ENCODE measurements at regions not wholly inside any gene's neighbourhood (a gene's known extent, or its start where the extent isn't known, plus 50 kb on each side); places are given as distances from the start of the nearest gene placed in this dataset.

DNA sequence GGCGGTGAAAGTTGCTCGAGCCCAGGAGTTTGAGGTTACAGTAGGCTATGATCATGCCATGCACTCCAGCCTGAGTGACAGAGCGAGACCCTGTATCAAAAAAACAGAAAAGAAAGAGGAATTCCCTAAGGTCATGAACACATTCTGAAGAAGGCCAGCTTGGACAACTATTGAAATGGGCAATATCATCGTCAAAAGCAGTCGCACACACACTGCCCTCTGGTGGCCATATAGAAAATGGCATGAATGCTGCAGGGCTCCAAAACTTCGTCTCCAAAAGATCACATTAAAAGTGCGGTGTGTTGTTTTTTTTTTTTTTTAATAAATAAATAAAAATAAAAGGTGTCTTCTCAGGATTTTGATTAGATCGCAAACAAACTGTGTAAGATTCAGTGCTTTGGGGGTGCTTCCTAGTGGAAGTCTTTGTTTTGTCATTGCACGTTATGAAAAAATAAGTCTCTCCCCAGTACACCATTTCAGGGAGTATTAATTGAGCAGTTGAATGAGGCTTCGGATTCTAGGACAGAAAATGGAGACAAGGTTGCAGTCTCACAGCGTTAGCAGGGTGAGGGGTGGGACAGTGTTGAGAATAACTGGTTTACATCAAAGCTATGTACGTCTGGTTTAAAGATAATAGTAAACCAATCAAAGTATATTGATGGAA is 87.5 kb upstream of the FMN2 start:
- Histone ChIP-seq H3K4me3 (no peak overlapping the region), H3K36me3 (no peaks in the 10 kb centered on the region), H3K27me3 (replicated peaks) (no peaks in the 10 kb centered on the region), H3K27ac (no peak overlapping the region), H3K9me3 (replicated peaks) (no peaks in the 10 kb centered on the region), H3K4me1 (replicated peaks) (no peaks in the 10 kb centered on the region)
- no peak for DNase-seq (ENCODE audit: low read depth in 1 of 2, low spot score in 2 of 2)

DNA sequence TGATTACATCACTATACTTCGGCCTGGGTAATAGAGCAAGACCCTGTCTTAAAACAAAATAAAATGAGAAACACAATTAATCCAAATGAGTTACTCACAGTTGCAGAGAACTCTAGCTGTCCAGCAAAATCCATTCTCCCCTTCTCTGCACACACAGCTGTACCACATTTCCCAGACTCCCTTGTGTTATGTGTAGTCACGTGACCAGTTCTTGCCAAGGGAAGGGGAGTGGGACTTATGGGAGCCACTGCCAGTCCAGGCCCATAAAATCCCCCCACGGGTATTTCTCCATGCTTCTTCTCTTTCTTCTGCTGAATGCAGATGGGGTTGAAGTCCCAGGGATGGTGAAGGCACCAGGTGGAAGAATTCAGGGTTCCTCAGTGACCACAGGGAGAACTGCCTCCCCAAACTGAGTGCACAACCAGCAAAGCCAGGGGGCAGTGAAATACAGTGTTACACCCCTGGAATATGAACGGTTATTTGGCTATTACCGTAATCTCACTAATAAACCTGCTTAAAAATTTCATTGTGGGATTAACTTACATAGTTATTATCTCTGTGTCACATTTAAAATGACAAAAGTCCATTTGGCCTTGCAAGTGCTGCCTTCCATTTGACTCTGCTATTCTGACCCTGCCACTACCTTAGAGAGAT is 85.6 kb upstream of the FMN2 start:
- Histone ChIP-seq H3K4me1 (replicated peaks) (no peaks in the 10 kb centered on the region), H3K36me3 (no peaks in the 10 kb centered on the region), H3K4me3 (no peak overlapping the region), H3K9me3 (replicated peaks) (peaks cover 3% of the 10 kb centered on the region), H3K27me3 (replicated peaks) (no peaks in the 10 kb centered on the region), H3K27ac (no peak overlapping the region)
- DNase-seq (ENCODE audit: low read depth in 1 of 2, low spot score in 2 of 2): no peak

DNA sequence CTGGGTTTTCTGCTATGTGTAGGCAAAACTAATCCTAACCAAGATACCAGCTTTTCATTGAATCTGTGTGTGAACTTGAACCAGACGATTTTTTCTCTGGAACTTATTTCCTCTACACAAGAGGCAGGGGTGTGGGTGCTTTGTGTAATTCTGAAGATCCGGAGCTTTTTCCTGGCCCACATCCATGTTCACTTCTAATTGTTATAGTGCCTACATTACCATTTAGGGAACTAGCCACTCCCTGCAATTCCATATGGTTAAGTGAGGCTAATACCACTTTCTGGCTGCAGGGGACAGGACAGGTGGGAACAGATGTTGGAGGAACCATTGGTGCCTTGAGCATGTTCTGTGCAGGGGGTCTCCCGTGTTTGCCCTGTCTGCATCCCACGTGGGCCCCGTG is 83.4 kb upstream of the FMN2 start:
- H3K9me3 ChIP-seq (replicated peaks): peaks cover 3% of the 10 kb centered on the region
- no peaks in the 10 kb centered on the region for H3K4me1 ChIP-seq (replicated peaks)
- no peak overlapping the region for H3K27ac ChIP-seq
- no peaks in the 10 kb centered on the region for H3K27me3 ChIP-seq (replicated peaks)
- H3K4me3 ChIP-seq: no peak overlapping the region
- H3K36me3 ChIP-seq: no peaks in the 10 kb centered on the region
- DNase-seq (ENCODE audit: low read depth in 1 of 2, low spot score in 2 of 2): no peak

DNA sequence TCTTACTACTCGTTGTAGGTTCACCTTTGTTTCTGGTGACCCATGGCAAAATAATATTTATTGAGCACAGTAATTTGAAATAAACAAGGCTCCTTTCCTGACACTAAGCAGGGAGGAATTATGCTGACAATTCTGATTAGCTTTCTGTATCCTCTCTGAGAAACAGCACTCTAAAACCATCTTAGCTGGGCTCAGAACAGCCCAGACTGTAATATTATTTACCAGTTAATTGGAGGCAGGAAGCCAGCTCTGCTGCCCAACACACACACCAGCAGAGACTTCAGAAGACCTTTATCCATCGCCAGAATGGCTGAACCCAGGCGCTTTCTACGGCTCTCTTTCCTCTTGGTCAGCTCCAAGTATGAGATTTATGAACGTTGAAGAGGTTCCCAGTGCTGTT is 77.6 kb upstream of the FMN2 start:
- H3K27me3 ChIP-seq (replicated peaks): 0 out of 2 replicates have a peak, but pooled peaks cover 5% of the 10 kb centered on the region
- H3K27ac ChIP-seq: no peak overlapping the region
- H3K4me1 ChIP-seq (replicated peaks): no peaks in the 10 kb centered on the region
- H3K4me3 ChIP-seq: no peak overlapping the region
- H3K9me3 ChIP-seq (replicated peaks): peaks cover 3% of the 10 kb centered on the region
- DNase-seq (ENCODE audit: low read depth in 1 of 2, low spot score in 2 of 2): no peak
- H3K36me3 ChIP-seq: no peaks in the 10 kb centered on the region

DNA sequence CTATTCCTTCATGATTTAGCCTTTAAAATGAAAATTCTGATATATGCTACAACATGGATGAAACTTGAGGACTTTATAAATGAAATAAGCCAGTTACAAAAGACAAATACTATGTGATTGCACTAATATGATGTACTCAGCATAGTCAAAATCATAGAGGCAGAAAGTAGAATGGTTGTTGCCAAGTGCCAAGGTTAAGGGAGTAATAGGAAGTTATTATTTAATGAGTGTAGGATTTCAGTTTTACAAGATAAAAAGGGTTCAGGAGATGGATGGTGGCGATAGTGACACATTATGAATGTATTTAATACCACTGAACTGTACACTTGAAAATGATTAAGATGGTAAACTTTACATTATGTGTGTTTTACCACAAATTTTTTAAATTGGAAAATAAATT is 73.1 kb upstream of the FMN2 start:
- DNase-seq (ENCODE audit: low read depth in 1 of 2, low spot score in 2 of 2): no peak
- no peaks in the 10 kb centered on the region for H3K9me3 ChIP-seq (replicated peaks)
- H3K27ac ChIP-seq: no peak overlapping the region
- no peaks in the 10 kb centered on the region for H3K36me3 ChIP-seq
- H3K27me3 ChIP-seq (replicated peaks): 0 out of 2 replicates have a peak, but pooled peaks cover 5% of the 10 kb centered on the region
- H3K4me1 ChIP-seq (replicated peaks): no peaks in the 10 kb centered on the region
- no peak overlapping the region for H3K4me3 ChIP-seq

DNA sequence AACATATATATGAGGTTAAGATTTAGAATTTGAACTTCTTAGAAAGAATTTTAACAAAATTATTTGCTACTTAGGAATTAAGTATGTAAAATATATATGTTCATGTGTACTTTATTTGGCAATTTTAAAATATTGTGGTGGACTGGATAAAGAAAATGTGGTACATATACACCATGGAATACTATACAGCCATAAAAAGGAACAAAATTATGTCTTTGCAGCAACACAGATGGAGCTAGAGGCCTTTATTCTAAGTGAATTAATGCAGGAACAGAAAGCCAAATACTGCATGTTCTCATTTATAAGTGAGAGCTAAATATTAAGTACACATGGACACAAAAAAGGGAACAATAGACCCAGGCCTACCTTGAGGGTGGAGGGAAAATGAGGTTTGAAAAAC is 72.2 kb upstream of the FMN2 start:
- no peak for DNase-seq (ENCODE audit: low read depth in 1 of 2, low spot score in 2 of 2)
- no peaks in the 10 kb centered on the region for H3K4me1 ChIP-seq (replicated peaks)
- no peaks in the 10 kb centered on the region for H3K9me3 ChIP-seq (replicated peaks)
- H3K4me3 ChIP-seq: no peak overlapping the region
- H3K27ac ChIP-seq: no peak overlapping the region
- no peaks in the 10 kb centered on the region for H3K36me3 ChIP-seq
- 0 out of 2 replicates have a peak, but pooled peaks cover 3% of the 10 kb centered on the region for H3K27me3 ChIP-seq (replicated peaks)

DNA sequence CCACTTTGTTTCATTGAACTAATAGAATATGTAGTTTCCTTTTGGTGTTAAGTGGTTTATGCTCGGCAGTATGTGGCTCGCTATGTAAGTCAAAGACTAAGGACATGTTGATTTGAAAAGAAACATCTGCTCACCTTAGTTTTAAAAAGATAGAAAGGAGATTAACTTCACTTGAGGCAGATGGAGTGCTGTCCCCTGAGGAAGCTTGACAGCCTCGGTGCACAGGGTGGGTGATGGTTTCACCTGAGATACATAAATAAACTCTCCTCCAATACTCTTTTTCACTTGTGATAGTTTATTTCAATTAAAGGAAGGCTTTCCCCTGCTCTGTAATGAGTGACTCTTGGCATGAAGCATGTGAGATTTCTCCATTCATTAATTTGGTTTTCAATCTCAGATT is 70.8 kb upstream of the FMN2 start:
- H3K4me1 ChIP-seq (replicated peaks): no peaks in the 10 kb centered on the region
- no peaks in the 10 kb centered on the region for H3K27me3 ChIP-seq (replicated peaks)
- H3K4me3 ChIP-seq: no peak overlapping the region
- H3K36me3 ChIP-seq: no peaks in the 10 kb centered on the region
- H3K9me3 ChIP-seq (replicated peaks): no peaks in the 10 kb centered on the region
- H3K27ac ChIP-seq: no peak overlapping the region
- no peak for DNase-seq (ENCODE audit: low read depth in 1 of 2, low spot score in 2 of 2)

DNA sequence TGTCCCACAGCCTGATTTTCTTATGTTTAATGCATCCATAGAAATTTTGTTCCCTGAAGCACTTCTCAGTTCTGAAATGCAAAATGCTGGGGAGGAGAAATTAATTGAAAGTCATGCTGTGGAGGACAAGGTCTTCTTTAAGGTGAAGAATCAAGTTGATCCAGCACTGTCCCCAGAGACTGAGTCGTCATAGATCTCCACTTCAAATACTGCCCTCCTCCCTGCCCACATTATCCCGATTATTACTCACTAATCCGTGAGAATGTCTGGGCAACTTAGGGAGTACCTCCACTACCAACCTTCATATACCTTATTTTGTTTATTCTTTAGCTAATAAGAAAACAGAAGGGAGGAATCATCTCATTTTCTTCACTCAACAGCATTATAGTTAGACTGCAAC is 70.0 kb upstream of the FMN2 start:
- H3K27me3 ChIP-seq (replicated peaks): no peaks in the 10 kb centered on the region
- H3K4me3 ChIP-seq: no peak overlapping the region
- no peak overlapping the region for H3K27ac ChIP-seq
- no peak for DNase-seq (ENCODE audit: low read depth in 1 of 2, low spot score in 2 of 2)
- no peaks in the 10 kb centered on the region for H3K4me1 ChIP-seq (replicated peaks)
- H3K9me3 ChIP-seq (replicated peaks): no peaks in the 10 kb centered on the region
- no peaks in the 10 kb centered on the region for H3K36me3 ChIP-seq

DNA sequence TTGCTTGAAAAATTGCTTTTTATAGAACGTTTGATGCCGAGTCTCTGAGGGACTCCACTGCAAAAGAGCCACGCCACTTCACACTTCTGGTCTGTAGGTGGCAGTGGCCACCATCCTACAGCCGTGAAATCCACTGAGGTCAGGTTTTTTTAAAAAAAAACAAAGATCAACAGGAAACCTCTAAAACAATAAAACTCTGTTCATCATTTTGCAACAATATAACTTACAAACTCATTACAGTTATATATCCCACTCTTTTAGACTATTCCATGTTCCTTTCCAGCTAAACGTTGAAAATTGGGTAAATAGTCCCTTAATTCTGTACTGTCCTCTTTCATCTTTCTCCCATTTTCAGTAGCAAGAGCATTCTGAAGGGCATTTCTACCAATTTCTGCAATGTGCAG is 64.6 kb upstream of the FMN2 start:
- peak in 1 of 2 experiments; percentile 55 for DNase-seq (ENCODE audit: low read depth in 1 of 2, low spot score in 2 of 2)
- Histone ChIP-seq H3K36me3 (no peaks in the 10 kb centered on the region), H3K4me1 (replicated peaks) (peaks cover 30% of the 10 kb centered on the region), H3K27ac (no peak overlapping the region), H3K27me3 (replicated peaks) (no peaks in the 10 kb centered on the region), H3K4me3 (no peak overlapping the region), H3K9me3 (replicated peaks) (no peaks in the 10 kb centered on the region)

DNA sequence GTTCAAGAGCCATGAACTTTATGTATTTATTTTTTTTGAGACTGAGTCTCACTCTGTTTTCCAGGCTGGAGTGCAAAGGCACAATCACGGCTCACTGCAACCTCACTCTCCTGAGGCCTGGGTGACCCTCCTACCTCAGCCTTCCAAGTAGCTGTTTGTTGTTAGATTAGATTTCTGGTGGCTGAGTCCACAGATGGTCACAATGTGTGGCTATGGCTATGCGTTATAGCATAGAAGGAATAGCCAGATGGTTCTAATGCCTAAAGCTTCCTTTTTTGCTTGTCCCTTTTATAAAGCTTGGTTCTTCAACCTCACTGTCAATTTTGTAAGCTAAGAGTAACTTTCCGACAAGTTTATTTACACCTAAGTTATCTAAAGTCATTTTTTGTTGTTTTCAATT is 62.3 kb upstream of the FMN2 start:
- peak in 1 of 2 experiments; percentile 31 for DNase-seq (ENCODE audit: low read depth in 1 of 2, low spot score in 2 of 2)
- H3K27me3 ChIP-seq (replicated peaks): no peaks in the 10 kb centered on the region

DNA sequence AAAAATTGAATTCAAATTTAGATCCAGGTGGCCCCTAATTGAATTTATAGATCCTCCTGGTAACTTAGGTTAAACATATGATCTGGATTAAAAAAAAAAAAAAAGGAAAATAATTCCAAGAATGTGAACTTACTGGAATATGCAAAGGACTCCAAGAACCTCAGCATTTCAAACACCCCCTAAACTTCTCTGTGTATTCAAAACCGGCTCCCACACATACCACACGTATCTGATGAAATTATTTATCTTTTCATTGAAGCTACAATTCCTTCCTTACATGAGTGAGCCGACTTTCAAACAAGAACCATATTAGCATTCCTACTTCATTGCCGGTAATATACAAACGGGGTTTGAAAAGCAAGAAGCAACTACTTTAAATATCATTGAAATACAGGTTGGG is 61.4 kb upstream of the FMN2 start:
- Histone ChIP-seq H3K9me3 (replicated peaks) (no peaks in the 10 kb centered on the region), H3K27ac (peak overlapping the region; percentile 77)
- DNase-seq (ENCODE audit: low read depth in 1 of 2, low spot score in 2 of 2): peak in 1 of 2 experiments; percentile 59

More for the DNA sequence above, 62.3 kb upstream of the FMN2 start:
- H3K36me3 ChIP-seq: no peaks in the 10 kb centered on the region
- no peaks in the 10 kb centered on the region for H3K9me3 ChIP-seq (replicated peaks)
- H3K4me1 ChIP-seq (replicated peaks): peaks cover 34% of the 10 kb centered on the region
- H3K27ac ChIP-seq: peak overlapping the region; percentile 77
- no peak overlapping the region for H3K4me3 ChIP-seq

DNA sequence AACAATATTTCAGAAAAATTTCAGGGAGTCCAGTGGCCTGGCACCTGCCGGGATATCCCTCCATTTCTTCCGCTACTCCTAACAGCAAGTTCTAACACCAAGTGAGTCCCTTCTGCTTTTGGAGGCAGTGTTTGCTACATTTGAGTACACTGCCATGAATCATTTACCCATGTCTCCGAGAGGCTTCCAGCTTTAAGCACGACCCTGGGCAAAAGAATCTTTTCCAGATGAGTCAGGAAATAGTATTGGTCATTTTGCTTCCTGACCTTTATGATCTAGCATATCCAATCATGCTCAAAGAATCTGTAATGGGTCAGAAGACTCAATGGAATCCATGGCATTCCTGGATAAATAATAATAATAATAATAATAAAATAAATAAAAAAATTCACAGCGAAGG is 60.7 kb upstream of the FMN2 start:
- H3K4me3 ChIP-seq: no peak overlapping the region
- peak overlapping the region; percentile 77 for H3K27ac ChIP-seq
- peak; percentile 74 to 86 for DNase-seq (ENCODE audit: low read depth in 1 of 2, low spot score in 2 of 2)
- H3K27me3 ChIP-seq (replicated peaks): no peaks in the 10 kb centered on the region
- no peaks in the 10 kb centered on the region for H3K9me3 ChIP-seq (replicated peaks)
- H3K36me3 ChIP-seq: no peaks in the 10 kb centered on the region
- H3K4me1 ChIP-seq (replicated peaks): peaks cover 34% of the 10 kb centered on the region

More for the DNA sequence above, 61.4 kb upstream of the FMN2 start:
- Histone ChIP-seq H3K27me3 (replicated peaks) (no peaks in the 10 kb centered on the region), H3K36me3 (no peaks in the 10 kb centered on the region), H3K4me1 (replicated peaks) (peaks cover 34% of the 10 kb centered on the region), H3K4me3 (no peak overlapping the region)

DNA sequence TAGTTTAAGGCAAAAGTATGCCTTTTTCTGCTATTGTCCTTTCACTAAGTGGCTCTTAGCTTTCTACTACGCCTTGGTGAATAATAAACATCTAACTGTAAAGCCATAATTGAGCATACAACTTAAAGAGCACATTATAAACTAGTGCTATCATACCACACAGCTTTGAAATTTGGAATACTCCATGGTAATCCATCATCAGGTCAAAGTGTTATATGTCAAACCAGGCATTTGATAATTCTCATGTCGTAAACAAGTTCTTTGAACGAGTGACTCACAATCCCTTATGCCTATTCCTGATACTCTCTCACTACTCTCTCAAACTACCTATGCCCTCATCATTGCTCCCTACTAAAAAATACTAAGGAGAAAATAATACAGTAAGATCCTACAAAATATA is 60.3 kb upstream of the FMN2 start:
- peaks cover 34% of the 10 kb centered on the region for H3K4me1 ChIP-seq (replicated peaks)
- no peak for DNase-seq (ENCODE audit: low read depth in 1 of 2, low spot score in 2 of 2)
- no peaks in the 10 kb centered on the region for H3K27me3 ChIP-seq (replicated peaks)
- no peak overlapping the region for H3K4me3 ChIP-seq
- H3K27ac ChIP-seq: peak overlapping the region; percentile 77
- H3K9me3 ChIP-seq (replicated peaks): no peaks in the 10 kb centered on the region
- no peaks in the 10 kb centered on the region for H3K36me3 ChIP-seq

DNA sequence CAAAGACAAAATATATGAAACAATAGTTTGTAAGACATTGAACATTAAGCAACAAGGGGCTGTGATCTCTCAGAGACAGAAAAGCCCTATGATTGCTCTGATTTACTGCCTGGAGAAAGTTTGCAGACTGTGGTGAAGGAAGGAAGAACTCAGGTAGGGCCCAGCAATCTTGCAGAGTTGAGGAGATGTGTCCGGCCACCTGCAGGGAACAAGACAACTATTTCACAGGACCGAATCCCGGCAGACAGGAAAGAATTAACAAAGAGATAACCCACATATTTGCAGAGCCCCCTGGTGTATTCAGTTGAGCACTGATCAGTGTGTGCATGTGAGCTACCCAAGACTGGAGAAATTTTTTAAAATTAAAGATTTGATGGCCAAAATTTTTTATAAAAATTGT is 58.3 kb upstream of the FMN2 start:
- Histone ChIP-seq H3K9me3 (replicated peaks) (no peaks in the 10 kb centered on the region), H3K36me3 (no peaks in the 10 kb centered on the region), H3K27me3 (replicated peaks) (no peaks in the 10 kb centered on the region), H3K4me3 (no peak overlapping the region), H3K4me1 (replicated peaks) (peaks cover 31% of the 10 kb centered on the region), H3K27ac (no peak overlapping the region)
- no peak for DNase-seq (ENCODE audit: low read depth in 1 of 2, low spot score in 2 of 2)

All from SJSA1 (cell line).